Neural progenitor cell (in vitro differentiated cells): ENCODE measurements at regions not wholly inside any gene's neighbourhood (a gene's known extent, or its start where the extent isn't known, plus 50 kb on each side); places are given as distances from the start of the nearest gene placed in this dataset.
"Not testable (repeated sequence)": the region's sequence is repeated elsewhere in the genome, so short reads cannot be mapped to it uniquely, and the experiment has no call there.

Experiments used
- DNase-seq: peaks from one replicate; pipeline ENCODE4 v3.0.0-alpha.2; 2016; ENCODE audit warnings: low spot score
- H2AFZ ChIP-seq: fragments of 200-600 bp; sonication (generic); replicated peaks from 2 replicates; pipeline ENCODE4 v1.6.1; 2016; ENCODE audit warnings: antibody characterized with exemption
- H3F3A ChIP-seq: fragments of 200-600 bp; sonication (generic); 2 replicates; pipeline ENCODE4 v1.6.1; 2016; ENCODE audit warnings: antibody characterized with exemption, low read depth
- H3K27ac ChIP-seq: fragments of 200-600 bp; sonication (generic); 2 replicates; pipeline ENCODE4 v1.5.1; 2016; ENCODE audit warnings: mild to moderate bottlenecking
- H3K27me3 ChIP-seq: fragments of 200-600 bp; sonication (generic); 2 replicates; pipeline ENCODE4 v1.6.1; 2016; ENCODE audit warnings: mild to moderate bottlenecking, moderate library complexity
- H3K36me3 ChIP-seq: fragments of 200-600 bp; sonication (generic); 2 replicates; pipeline ENCODE4 v1.5.1; 2016
- H3K4me1 ChIP-seq: fragments of 200-600 bp; sonication (generic); 2 replicates; pipeline ENCODE4 v1.6.1; 2016; ENCODE audit warnings: mixed run types
- H3K4me2 ChIP-seq: fragments of 200-600 bp; sonication (generic); 2 replicates; pipeline ENCODE4 v1.6.1; 2016
- H3K4me3 ChIP-seq: fragments of 200-600 bp; sonication (generic); 2 replicates; pipeline ENCODE4 v1.5.1; 2016
- H3K79me2 ChIP-seq: fragments of 200-600 bp; sonication (generic); 2 replicates; pipeline ENCODE4 v1.6.1; 2016; ENCODE audit warnings: low read depth
- H3K9ac ChIP-seq: fragments of 200-600 bp; sonication (generic); 2 replicates; pipeline ENCODE4 v1.6.1; 2016
- H3K9me3 ChIP-seq: fragments of 200-600 bp; sonication (generic); 2 replicates; pipeline ENCODE4 v1.5.1; 2016; ENCODE audit warnings: low read depth
- H4K20me1 ChIP-seq: fragments of 200-600 bp; sonication (generic); 2 replicates; pipeline ENCODE4 v1.6.1; 2016; ENCODE audit warnings: low read depth
- H3K27ac Mint-ChIP-seq: 3 replicates; pipeline ENCODE4 v1.8.0; 2021; ENCODE audit warnings: mixed read lengths
- H3K27me3 Mint-ChIP-seq: 2 replicates; pipeline ENCODE4 v1.8.0; 2022; ENCODE audit warnings: low read depth, mild to moderate bottlenecking, inconsistent platforms, moderate library complexity, mixed read lengths; ENCODE audit not compliant: insufficient read depth
- H3K36me3 Mint-ChIP-seq: 3 replicates; pipeline ENCODE4 v1.8.0; 2021; ENCODE audit warnings: mixed read lengths
- H3K4me1 Mint-ChIP-seq: 3 replicates; pipeline ENCODE4 v1.8.0; 2021; ENCODE audit warnings: mixed read lengths
- H3K4me3 Mint-ChIP-seq: 3 replicates; pipeline ENCODE4 v1.8.0; 2021; ENCODE audit warnings: mild to moderate bottlenecking, moderate library complexity, mixed read lengths
- H3K9me3 Mint-ChIP-seq: 3 replicates; pipeline ENCODE4 v1.8.0; 2020; ENCODE audit warnings: mixed read lengths
- EZH2 ChIP-seq: fragments of 200-600 bp; sonication (generic); IDR thresholded peaks from 2 replicates; pipeline ENCODE4 v1.6.1; 2017; ENCODE audit warnings: antibody characterized with exemption, mild to moderate bottlenecking, moderate library complexity
- EZH2phosphoT487 ChIP-seq: fragments of 200-600 bp; sonication (generic); IDR thresholded peaks from 2 replicates; pipeline ENCODE4 v1.6.1; 2017; ENCODE audit warnings: antibody characterized with exemption
- TF ChIP-seq, protein P1 (sequence below): fragments of 200-600 bp; sonication (generic); IDR thresholded peaks from 2 replicates; pipeline ENCODE4 v1.5.1; 2017; ENCODE audit warnings: antibody characterized with exemption, mild to moderate bottlenecking

DNA sequence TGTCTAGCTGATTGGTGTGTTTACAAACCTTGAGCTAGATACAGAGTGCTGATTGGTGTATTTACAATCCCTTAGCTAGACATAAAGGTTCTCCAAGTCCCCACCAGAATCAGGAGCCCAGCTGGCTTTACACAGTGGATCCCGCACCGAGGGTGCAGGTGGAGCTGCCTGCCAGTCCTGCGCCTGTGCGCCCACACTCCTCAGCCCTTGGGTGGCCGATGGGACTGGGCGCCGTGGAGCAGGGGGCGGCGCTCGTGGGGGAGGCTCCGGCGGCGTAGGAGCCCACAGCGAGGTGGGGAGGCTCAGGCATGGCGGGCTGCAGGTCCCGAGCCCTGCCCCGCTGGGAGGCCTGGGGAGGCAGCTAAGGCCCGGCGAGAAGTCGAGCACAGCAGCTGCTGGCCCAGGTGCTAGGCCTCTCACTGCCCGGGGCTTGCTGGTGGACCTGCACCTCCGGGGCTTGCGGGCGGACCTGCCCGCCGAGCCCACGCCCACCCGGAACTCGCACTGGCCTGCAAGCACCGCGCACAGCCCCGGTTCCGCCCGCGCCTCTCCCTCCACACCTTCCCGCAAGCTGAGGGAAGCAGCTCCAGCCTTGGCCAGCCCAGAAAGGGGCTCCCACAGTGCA, 51.0 kb upstream of the CDYL start:
- H3K27ac Mint-ChIP-seq, H3K27me3 Mint-ChIP-seq, H3K4me3 Mint-ChIP-seq, H3F3A ChIP-seq, H3K9me3 ChIP-seq, H3K27me3 ChIP-seq, H3K27ac ChIP-seq, H3K79me2 ChIP-seq, H3K4me1 Mint-ChIP-seq, H3K4me2 ChIP-seq, H3K9me3 Mint-ChIP-seq, H2AFZ ChIP-seq, DNase-seq, H3K36me3 ChIP-seq, H4K20me1 ChIP-seq, H3K4me3 ChIP-seq, H3K36me3 Mint-ChIP-seq, H3K9ac ChIP-seq, H3K4me1 ChIP-seq: not testable (repeated sequence)

DNA sequence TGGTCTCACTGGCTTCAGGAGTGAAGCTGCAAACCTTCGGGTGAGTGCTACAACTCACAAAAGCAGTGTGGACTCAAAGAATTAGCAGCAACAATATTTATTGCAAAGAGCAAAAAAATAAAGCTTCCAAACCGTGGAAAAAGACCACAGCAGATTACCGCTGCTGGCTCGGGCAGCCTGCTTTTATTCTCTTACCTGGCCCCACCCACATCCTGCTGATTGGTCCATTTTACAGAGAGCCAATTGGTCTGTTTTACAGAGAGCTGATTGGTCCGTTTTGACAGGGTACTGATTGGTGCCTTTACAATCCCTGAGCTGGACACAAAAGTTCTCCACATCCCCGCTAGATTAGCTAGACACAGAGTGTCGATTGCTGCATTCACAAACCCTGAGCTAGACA, 51.5 kb upstream of the CDYL start:
- not testable (repeated sequence) for H3K9me3 ChIP-seq, DNase-seq, H3K27ac ChIP-seq, H3K79me2 ChIP-seq, H3K27me3 ChIP-seq, H3K4me2 ChIP-seq, H3K9ac ChIP-seq, H2AFZ ChIP-seq, H4K20me1 ChIP-seq, H3F3A ChIP-seq, H3K27me3 Mint-ChIP-seq, H3K9me3 Mint-ChIP-seq, H3K4me1 ChIP-seq, H3K27ac Mint-ChIP-seq, H3K36me3 Mint-ChIP-seq, H3K36me3 ChIP-seq, H3K4me3 Mint-ChIP-seq, H3K4me3 ChIP-seq, H3K4me1 Mint-ChIP-seq

DNA sequence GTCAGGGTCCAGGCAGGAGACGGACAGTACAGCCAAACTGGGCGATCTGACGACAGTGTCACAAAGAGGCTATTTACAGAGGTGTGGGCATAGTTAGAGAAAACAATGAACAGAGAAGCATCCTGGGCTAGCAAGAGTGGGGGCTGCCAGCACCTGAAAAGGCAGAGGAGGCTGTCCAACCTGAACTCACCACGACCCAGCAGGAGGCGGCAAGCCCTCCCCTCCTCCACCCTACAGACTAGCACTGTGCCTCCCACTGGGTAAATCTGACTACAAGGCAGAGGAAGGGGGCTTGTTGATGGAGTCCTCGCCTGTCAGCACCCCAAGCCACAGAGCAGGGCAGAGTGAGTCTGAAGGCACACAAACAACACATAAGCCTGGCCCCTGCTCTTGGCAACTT, 52.8 kb upstream of the CDYL start:
- Histone ChIP-seq H3K27ac (no peak overlapping the region), H3K9me3 (no peaks in the 10 kb centered on the region), H3K9ac (no peak overlapping the region), H3K79me2 (no peaks in the 10 kb centered on the region), H3K27me3 (no peaks in the 10 kb centered on the region), H3K4me1 (peaks cover 6% of the 10 kb centered on the region), H3K4me3 (no peak overlapping the region), H3F3A (no peaks in the 10 kb centered on the region), H3K4me2 (no peak overlapping the region), H2AFZ (no peak overlapping the region), H4K20me1 (no peaks in the 10 kb centered on the region), H3K36me3 (no peaks in the 10 kb centered on the region)
- Mint-ChIP-seq H3K4me1 (peaks cover 9% of the 10 kb centered on the region), H3K27ac (peak overlapping the region; percentile 4), H3K27me3 (peaks cover 2% of the 10 kb centered on the region), H3K4me3 (no peak overlapping the region), H3K9me3 (no peaks in the 10 kb centered on the region), H3K36me3 (no peaks in the 10 kb centered on the region)
- TF ChIP-seq EZH2: no peak
- TF ChIP-seq EZH2phosphoT487: no peak
- TF ChIP-seq, protein P1, sequence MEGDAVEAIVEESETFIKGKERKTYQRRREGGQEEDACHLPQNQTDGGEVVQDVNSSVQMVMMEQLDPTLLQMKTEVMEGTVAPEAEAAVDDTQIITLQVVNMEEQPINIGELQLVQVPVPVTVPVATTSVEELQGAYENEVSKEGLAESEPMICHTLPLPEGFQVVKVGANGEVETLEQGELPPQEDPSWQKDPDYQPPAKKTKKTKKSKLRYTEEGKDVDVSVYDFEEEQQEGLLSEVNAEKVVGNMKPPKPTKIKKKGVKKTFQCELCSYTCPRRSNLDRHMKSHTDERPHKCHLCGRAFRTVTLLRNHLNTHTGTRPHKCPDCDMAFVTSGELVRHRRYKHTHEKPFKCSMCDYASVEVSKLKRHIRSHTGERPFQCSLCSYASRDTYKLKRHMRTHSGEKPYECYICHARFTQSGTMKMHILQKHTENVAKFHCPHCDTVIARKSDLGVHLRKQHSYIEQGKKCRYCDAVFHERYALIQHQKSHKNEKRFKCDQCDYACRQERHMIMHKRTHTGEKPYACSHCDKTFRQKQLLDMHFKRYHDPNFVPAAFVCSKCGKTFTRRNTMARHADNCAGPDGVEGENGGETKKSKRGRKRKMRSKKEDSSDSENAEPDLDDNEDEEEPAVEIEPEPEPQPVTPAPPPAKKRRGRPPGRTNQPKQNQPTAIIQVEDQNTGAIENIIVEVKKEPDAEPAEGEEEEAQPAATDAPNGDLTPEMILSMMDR: no peak
- DNase-seq: no peak

DNA sequence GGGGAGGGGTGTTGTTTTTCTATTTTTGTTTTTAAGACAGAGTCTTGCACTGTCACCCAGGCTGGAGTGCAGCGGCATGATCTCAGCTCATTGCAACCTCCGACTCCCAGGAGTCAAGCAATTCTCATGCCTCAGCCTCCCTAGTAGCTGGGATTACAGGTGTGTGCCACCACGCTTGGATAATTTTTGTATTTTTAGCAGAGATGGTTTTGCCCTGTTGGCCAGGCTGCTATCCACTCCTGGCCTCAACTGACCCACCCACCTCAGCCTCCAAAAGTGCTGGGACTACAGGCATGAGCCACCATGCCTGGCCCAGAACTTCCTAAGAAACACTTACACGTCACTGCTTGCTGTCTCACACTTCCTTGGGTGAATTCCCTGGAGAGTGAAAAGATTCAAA, 54.8 kb upstream of the CDYL start:
- not testable (repeated sequence) for H3K4me3 Mint-ChIP-seq, H3F3A ChIP-seq, H3K9ac ChIP-seq, H3K9me3 Mint-ChIP-seq, H4K20me1 ChIP-seq, H3K27me3 Mint-ChIP-seq, H3K4me1 Mint-ChIP-seq, H3K9me3 ChIP-seq, H3K4me1 ChIP-seq, H2AFZ ChIP-seq, H3K27ac Mint-ChIP-seq, H3K36me3 Mint-ChIP-seq, H3K79me2 ChIP-seq, H3K4me3 ChIP-seq, DNase-seq, H3K36me3 ChIP-seq, H3K4me2 ChIP-seq, H3K27me3 ChIP-seq, H3K27ac ChIP-seq

DNA sequence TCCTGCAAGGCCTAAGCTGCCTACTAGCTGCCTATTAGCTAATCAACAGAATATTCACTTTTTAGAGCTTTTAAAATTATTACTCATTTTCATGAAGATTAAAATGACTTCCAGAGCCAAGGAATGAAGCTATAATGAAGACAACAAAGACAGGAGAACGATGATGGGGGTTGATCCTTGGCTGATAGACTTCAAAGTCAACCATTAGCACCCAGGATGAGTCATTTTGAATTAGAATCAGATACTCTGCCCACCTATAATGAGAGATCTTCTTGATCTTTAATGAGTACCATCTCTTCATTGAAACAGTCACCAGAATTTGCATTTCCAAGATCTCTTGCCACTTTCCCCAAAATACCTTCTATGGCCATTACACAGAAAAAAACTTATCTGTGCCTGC, 56.7 kb upstream of the CDYL start:
- Histone ChIP-seq H2AFZ (no peak overlapping the region), H3F3A (no peaks in the 10 kb centered on the region), H3K36me3 (no peaks in the 10 kb centered on the region), H3K9ac (no peak overlapping the region), H3K9me3 (no peaks in the 10 kb centered on the region), H3K4me3 (no peak overlapping the region), H3K79me2 (no peaks in the 10 kb centered on the region), H3K4me2 (no peak overlapping the region), H3K27ac (no peak overlapping the region), H3K4me1 (peaks cover 6% of the 10 kb centered on the region), H3K27me3 (no peaks in the 10 kb centered on the region), H4K20me1 (no peaks in the 10 kb centered on the region)
- H3K4me3 Mint-ChIP-seq: no peak overlapping the region
- peaks cover 2% of the 10 kb centered on the region for H3K27me3 Mint-ChIP-seq
- no peak for TF ChIP-seq EZH2phosphoT487
- TF ChIP-seq EZH2: no peak
- TF ChIP-seq, protein P1: no peak
- no peaks in the 10 kb centered on the region for H3K36me3 Mint-ChIP-seq
- no peak for DNase-seq
- H3K9me3 Mint-ChIP-seq: no peaks in the 10 kb centered on the region
- peaks cover 3% of the 10 kb centered on the region for H3K4me1 Mint-ChIP-seq
- H3K27ac Mint-ChIP-seq: no peak overlapping the region
